ENCODE measurements at regions not wholly inside any gene's neighbourhood (a gene's known extent, or its start where the extent isn't known, plus 50 kb on each side); places are given as distances from the start of the nearest gene placed in this dataset.
"Not testable (repeated sequence)": the region's sequence is repeated elsewhere in the genome, so short reads cannot be mapped to it uniquely, and the experiment has no call there.

GRCh38 chr14:19052977-19053376 is 85.7 kb downstream of the POTEM start:
- H3K27ac Mint-ChIP-seq; H3K27me3 Mint-ChIP-seq; H3K9me3 Mint-ChIP-seq; DNase-seq; intact Hi-C loops (cut with micrococcal nuclease); H3K4me3 Mint-ChIP-seq; H3K4me1 Mint-ChIP-seq; H3K36me3 Mint-ChIP-seq (ENCODE audit: low read depth): not testable (repeated sequence)

GRCh38 chr14:19053426-19054050 is 86.3 kb downstream of the POTEM start:
- H3K4me1 Mint-ChIP-seq; H3K27ac Mint-ChIP-seq; H3K4me3 Mint-ChIP-seq; H3K36me3 Mint-ChIP-seq (ENCODE audit: low read depth); DNase-seq; H3K9me3 Mint-ChIP-seq; H3K27me3 Mint-ChIP-seq; intact Hi-C loops (cut with micrococcal nuclease): not testable (repeated sequence)

- DNase-seq; intact Hi-C loops (cut with micrococcal nuclease): not testable (repeated sequence)
These were observed 87.0 kb downstream of the POTEM start for GRCh38 chr14:19054108-19054721.

DNA sequence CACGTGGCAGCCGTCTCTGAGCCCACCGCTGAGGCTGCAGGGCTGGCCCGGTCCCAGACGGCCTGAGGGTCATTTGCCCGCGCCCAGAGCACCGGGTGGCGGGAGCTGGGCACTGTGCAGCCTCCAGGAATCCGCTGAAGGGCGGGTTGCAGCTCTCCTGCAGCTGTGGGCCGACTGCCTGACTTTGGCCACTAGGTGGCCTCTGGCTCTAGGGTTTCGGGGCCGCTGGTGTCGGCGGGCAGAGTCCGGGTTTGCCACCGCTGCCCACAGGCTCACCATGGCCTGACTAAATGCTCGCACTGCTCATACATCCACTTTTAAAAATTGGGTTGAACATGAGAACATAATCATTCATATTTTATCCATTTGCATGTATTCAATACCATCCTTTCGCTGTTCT is 87.7 kb downstream of the POTEM start:
- H3K9me3 Mint-ChIP-seq; H3K4me3 Mint-ChIP-seq; H3K36me3 Mint-ChIP-seq (ENCODE audit: low read depth); H3K27ac Mint-ChIP-seq; DNase-seq; H3K4me1 Mint-ChIP-seq; H3K27me3 Mint-ChIP-seq; intact Hi-C loops (cut with micrococcal nuclease): not testable (repeated sequence)

More at GRCh38 chr14:19054108-19054721, 87.0 kb downstream of the POTEM start:
- not testable (repeated sequence) for H3K4me3 Mint-ChIP-seq; H3K27ac Mint-ChIP-seq; H3K9me3 Mint-ChIP-seq; H3K27me3 Mint-ChIP-seq; H3K4me1 Mint-ChIP-seq; H3K36me3 Mint-ChIP-seq (ENCODE audit: low read depth)

DNA sequence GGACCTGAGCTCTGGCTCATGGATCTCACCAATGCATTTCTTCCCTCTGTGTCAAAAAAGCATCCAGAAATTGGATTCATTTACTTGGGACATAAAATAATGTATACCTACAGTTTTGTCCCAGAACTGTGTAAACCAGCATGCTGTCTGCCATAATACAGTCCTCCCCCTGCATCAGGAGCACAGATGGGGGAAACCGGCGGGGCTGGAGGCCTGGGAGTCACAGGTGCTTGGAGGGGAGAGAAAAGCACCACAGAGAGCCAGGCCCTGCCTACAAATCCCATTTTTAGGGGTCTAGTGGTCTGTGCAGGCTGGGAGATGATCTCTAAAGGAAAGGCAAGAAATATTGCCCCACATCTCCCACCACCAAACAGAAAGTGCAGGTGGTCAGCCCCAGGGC is 91.8 kb downstream of the POTEM start:
- H3K4me3 Mint-ChIP-seq; H3K9me3 Mint-ChIP-seq; H3K27me3 Mint-ChIP-seq; H3K27ac Mint-ChIP-seq; H3K36me3 Mint-ChIP-seq (ENCODE audit: low read depth); H3K4me1 Mint-ChIP-seq; intact Hi-C loops (cut with micrococcal nuclease): not testable (repeated sequence)
- DNase-seq: peak; percentile 52

DNA sequence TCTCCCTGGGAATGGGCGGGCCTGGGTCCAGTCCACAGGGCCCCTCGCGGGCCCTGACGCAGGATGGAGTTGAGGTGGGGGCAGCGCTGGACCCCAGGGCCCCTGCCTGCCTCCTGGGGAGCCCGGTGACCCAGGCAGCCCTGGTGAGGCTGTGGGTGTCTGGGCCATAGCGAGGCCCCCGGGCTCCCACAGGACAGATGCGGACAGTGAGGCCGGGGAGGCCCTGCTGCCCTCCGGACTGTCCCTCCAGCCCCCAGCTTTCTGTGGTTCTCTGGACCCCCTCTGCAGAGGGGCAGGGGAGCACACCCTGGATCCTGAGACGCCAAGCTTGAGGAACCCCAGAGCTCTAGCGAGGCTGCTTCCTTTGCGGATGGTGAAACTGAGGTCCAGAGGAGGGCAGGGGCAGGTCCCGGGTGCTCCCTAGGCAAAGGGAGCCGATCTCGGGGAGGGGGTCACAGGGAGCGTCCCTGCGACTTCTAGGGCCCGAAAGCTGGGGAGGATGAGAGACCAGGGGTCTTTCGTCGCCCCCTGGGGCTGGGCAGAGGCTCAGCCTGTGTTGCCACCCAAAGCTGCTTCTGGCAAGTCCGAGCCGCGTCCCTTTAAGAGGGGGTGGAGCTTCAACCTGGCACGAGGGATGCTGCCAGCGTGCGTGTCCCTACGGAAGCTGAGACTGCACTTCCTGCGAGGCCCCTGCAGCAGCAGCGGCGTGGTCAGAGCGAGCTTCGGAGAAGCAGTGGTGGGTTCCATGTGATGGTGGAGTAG is 94.6 kb downstream of the POTEM start:
- H3K4me3 Mint-ChIP-seq; H3K27ac Mint-ChIP-seq; H3K36me3 Mint-ChIP-seq (ENCODE audit: low read depth); intact Hi-C loops (cut with micrococcal nuclease); H3K4me1 Mint-ChIP-seq; H3K27me3 Mint-ChIP-seq; H3K9me3 Mint-ChIP-seq; DNase-seq: not testable (repeated sequence)

- H3K4me3 Mint-ChIP-seq; DNase-seq; H3K36me3 Mint-ChIP-seq (ENCODE audit: low read depth); H3K27me3 Mint-ChIP-seq; H3K4me1 Mint-ChIP-seq; H3K9me3 Mint-ChIP-seq; intact Hi-C loops (cut with micrococcal nuclease); H3K27ac Mint-ChIP-seq: not testable (repeated sequence)
These were observed 101.7 kb downstream of the POTEM start for GRCh38 chr14:19068957-19069356.

- H3K27ac Mint-ChIP-seq; H3K4me1 Mint-ChIP-seq; H3K4me3 Mint-ChIP-seq; intact Hi-C loops (cut with micrococcal nuclease); H3K9me3 Mint-ChIP-seq; DNase-seq; H3K27me3 Mint-ChIP-seq; H3K36me3 Mint-ChIP-seq (ENCODE audit: low read depth): not testable (repeated sequence)
These were observed 105.3 kb downstream of the POTEM start for GRCh38 chr14:19072518-19072917.

DNA sequence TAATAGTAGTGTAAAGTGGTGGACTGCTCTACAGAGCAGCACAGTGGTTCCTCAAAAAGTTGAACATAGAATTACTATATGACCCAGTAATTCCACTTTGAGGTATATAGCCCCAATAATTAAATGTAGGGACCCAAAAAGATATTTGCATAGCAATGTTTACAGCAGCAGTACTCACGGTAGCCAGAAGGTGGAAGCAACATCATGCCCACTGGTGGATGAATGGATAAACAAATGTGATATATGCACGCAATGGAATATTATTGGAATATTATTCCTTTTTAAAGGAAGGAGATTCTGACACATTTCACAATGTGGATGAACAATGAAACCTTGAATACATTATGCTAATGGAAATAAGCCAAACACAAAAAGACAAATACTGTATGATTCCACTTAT is 121.4 kb downstream of the POTEM start:
- DNase-seq; H3K4me1 Mint-ChIP-seq; H3K27me3 Mint-ChIP-seq; H3K36me3 Mint-ChIP-seq (ENCODE audit: low read depth); H3K9me3 Mint-ChIP-seq; H3K27ac Mint-ChIP-seq; intact Hi-C loops (cut with micrococcal nuclease); H3K4me3 Mint-ChIP-seq: not testable (repeated sequence)

- intact Hi-C loops (cut with micrococcal nuclease); H3K4me1 Mint-ChIP-seq; H3K27me3 Mint-ChIP-seq; H3K27ac Mint-ChIP-seq; H3K4me3 Mint-ChIP-seq; H3K36me3 Mint-ChIP-seq (ENCODE audit: low read depth); H3K9me3 Mint-ChIP-seq; DNase-seq: not testable (repeated sequence)
These were observed 126.0 kb downstream of the POTEM start for GRCh38 chr14:19093227-19093626.

DNA sequence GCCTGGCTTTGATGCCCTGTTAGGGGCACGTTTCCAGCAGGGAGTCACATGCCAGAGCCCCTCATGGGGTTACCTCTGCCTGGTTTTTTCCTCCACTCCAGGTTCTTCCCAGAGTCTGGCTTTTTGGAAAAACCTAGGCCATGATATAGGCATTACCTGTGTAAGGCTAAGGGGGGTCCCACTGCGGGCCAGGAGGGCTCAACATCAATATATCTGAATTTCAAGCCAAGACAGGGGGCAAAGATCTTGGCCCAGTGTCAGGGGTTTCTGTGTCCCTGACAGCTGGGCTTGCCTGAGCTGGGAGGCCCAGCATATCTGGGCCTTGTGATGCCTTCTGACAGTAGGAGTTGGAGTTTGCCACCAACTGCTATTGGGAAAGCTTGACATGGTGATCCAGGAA is 127.5 kb downstream of the POTEM start:
- H3K4me1 Mint-ChIP-seq; H3K27me3 Mint-ChIP-seq; H3K9me3 Mint-ChIP-seq; intact Hi-C loops (cut with micrococcal nuclease); DNase-seq; H3K36me3 Mint-ChIP-seq (ENCODE audit: low read depth); H3K27ac Mint-ChIP-seq; H3K4me3 Mint-ChIP-seq: not testable (repeated sequence)

DNA sequence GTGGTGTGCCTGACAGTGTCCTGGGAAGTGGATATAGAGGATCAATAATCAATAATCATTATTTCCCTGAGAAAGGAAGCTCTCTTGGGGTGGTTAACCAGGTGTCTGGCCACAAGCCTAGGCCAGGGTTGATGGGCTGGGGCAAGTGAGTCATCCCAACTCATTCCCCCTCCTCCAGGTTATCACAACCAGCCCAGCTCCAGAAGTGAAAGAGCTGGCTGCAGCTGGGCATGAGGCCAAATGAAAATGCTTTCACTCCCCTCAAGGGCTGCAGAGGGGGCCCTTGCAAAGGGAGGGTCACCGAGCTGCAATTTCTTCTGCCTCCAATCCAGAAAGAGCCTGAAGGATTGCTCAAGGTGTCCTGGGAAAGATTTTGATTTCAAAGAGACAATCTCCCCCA is 127.9 kb downstream of the POTEM start:
- H3K27ac Mint-ChIP-seq; H3K27me3 Mint-ChIP-seq; intact Hi-C loops (cut with micrococcal nuclease); H3K9me3 Mint-ChIP-seq; H3K4me3 Mint-ChIP-seq; H3K4me1 Mint-ChIP-seq; DNase-seq; H3K36me3 Mint-ChIP-seq (ENCODE audit: low read depth): not testable (repeated sequence)

DNA sequence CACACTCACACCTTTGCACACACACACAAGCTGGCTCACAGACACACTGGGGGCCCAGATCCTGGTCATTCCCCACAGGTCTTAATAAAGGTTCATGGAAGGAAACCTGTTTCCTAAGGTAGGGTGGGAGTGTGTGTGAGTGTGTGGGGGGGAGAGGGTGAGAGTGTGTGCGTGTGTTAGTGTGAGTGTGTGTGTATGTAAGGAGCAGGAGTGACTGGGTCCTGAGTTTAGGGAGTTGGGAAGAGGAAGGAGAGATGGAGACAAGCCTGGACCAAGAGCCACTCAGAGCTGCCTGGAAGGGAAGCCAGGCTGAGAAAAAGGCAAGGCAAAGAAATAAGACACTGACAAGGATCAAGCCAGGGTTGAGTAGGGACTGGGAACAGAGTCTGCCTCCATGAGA is 129.2 kb downstream of the POTEM start:
- intact Hi-C loops (cut with micrococcal nuclease); H3K27ac Mint-ChIP-seq; H3K4me3 Mint-ChIP-seq; H3K36me3 Mint-ChIP-seq (ENCODE audit: low read depth); H3K27me3 Mint-ChIP-seq; DNase-seq; H3K9me3 Mint-ChIP-seq; H3K4me1 Mint-ChIP-seq: not testable (repeated sequence)

DNA sequence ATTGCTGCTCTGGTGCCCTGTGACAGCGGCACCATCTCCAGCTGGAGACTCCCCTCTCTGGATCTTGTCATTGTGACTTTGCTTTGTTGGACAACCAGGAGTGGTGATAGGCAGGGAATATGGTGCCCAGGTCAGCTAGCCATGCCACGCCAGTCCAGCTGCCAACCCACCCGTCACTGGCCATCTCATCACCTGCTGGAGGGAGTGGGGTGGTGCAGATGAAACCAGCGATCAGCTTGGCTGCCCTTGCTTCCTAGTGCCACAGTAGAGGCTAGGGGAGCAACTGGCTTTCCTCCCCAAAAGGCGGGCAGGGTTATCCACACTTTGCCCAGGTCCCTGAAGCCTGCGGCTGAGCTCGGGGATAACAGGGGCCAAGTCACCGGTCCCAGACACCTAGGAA is 129.6 kb downstream of the POTEM start:
- DNase-seq: peak; percentile 49
- H3K9me3 Mint-ChIP-seq; H3K4me3 Mint-ChIP-seq; H3K36me3 Mint-ChIP-seq (ENCODE audit: low read depth); H3K4me1 Mint-ChIP-seq; H3K27me3 Mint-ChIP-seq; H3K27ac Mint-ChIP-seq; intact Hi-C loops (cut with micrococcal nuclease): not testable (repeated sequence)

DNA sequence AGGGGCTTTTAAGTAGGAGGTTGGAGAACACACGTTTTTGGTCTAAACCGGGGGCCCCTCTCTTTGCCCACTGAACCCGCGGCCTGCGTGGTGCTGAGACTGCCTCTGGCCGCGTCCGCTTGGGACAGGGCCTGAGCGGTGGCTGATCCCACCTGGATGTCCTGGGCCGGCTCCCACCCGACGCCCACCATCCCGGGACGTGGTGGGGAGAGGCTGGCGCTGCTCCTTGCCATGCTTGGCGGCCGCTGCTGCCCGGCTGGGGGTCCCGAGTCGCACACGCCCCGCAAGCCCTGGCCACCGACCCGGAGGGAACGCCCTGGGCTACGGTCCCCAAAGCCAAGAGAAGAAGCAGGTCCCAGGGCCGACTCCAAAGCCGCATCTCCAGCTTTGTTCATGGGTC is 130.1 kb downstream of the POTEM start:
- H3K4me3 Mint-ChIP-seq; H3K9me3 Mint-ChIP-seq; H3K27me3 Mint-ChIP-seq; H3K36me3 Mint-ChIP-seq (ENCODE audit: low read depth); intact Hi-C loops (cut with micrococcal nuclease); H3K27ac Mint-ChIP-seq; H3K4me1 Mint-ChIP-seq: not testable (repeated sequence)
- DNase-seq: peak; percentile 51
